ENCODE measurements at regions not wholly inside any gene's neighbourhood (a gene's known extent, or its start where the extent isn't known, plus 50 kb on each side); places are given as distances from the start of the nearest gene placed in this dataset.

DNA sequence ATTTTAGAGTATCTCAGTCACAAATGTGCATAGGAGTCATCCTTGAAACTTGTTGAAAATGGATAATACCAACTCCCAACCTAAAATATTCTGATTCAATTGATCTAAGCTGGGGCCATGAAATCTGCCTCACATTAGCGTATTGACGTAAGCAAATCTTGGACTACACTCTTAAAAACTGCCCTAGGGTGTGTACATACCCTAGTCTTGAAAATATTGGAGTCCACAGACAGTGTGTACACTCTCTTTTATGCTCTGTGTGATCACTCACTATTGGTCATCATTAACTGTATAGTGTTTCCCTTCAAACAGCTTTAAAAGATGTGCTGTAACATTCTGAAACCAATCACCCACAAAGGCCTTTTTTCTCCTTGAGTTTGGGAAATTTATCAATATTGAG, 102.9 kb upstream of the FERD3L start:
- H3K4me3 ChIP-seq (replicated peaks; ENCODE audit: low read depth, low read length), result no peak overlapping the region
- DNase-seq (ENCODE audit: extremely low read depth, low read depth), result no peak
- TF ChIP-seq, protein P1, sequence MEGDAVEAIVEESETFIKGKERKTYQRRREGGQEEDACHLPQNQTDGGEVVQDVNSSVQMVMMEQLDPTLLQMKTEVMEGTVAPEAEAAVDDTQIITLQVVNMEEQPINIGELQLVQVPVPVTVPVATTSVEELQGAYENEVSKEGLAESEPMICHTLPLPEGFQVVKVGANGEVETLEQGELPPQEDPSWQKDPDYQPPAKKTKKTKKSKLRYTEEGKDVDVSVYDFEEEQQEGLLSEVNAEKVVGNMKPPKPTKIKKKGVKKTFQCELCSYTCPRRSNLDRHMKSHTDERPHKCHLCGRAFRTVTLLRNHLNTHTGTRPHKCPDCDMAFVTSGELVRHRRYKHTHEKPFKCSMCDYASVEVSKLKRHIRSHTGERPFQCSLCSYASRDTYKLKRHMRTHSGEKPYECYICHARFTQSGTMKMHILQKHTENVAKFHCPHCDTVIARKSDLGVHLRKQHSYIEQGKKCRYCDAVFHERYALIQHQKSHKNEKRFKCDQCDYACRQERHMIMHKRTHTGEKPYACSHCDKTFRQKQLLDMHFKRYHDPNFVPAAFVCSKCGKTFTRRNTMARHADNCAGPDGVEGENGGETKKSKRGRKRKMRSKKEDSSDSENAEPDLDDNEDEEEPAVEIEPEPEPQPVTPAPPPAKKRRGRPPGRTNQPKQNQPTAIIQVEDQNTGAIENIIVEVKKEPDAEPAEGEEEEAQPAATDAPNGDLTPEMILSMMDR (IDR thresholded peaks at IDR 0.05; ENCODE audit: low read depth, low read length, missing control alignments), result no peak

DNA sequence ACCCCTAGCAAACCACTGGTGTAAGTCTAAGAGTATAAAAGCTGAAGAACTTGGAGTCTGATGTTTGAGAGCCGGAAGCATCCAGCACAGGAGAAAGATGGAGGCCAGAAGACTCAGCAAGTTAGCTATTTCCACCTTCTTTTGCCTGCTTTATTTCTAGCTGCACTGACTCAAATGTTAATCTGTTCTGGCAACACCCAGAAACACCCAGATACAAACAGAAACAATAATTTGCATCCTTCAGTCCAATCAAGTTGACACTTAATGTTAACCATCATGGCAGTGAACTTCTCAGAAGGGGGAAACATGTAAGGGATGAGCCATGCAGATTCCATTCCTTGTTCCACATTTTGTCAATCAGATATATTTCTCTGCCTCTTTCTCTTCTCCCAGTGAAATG, 101.8 kb upstream of the FERD3L start:
- TF ChIP-seq, protein P1 (IDR thresholded peaks at IDR 0.05; ENCODE audit: low read depth, low read length, missing control alignments), result no peak
- H3K4me3 ChIP-seq (replicated peaks; ENCODE audit: low read depth, low read length), result no peak overlapping the region

DNA sequence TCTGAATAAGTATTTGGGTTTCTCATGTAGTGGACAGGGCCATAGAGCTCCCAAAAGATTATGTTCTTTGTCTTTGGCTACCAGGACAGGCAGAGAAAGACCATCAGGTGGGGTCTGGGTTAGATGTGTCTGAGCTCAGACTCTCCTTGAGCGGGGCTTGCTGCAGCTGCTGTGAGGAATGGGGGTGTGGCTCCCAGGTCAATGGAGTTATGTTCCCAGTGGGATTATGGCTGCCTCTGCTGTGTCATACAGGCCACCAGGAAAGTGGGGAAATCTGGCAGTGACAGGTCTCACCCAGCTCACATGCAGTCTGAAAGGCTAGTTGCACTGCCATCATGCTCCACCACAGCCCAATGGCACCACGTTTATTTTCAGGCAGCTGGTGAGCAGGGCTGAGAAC, 97.0 kb upstream of the FERD3L start:
- no peak overlapping the region for H3K4me3 ChIP-seq (replicated peaks; ENCODE audit: low read depth, low read length)
- no peak for DNase-seq (ENCODE audit: extremely low read depth, low read depth)
- TF ChIP-seq, protein P1 (IDR thresholded peaks at IDR 0.05; ENCODE audit: low read depth, low read length, missing control alignments), result no peak

More for the DNA sequence above, 101.8 kb upstream of the FERD3L start:
- no peak for DNase-seq (ENCODE audit: extremely low read depth, low read depth)

DNA sequence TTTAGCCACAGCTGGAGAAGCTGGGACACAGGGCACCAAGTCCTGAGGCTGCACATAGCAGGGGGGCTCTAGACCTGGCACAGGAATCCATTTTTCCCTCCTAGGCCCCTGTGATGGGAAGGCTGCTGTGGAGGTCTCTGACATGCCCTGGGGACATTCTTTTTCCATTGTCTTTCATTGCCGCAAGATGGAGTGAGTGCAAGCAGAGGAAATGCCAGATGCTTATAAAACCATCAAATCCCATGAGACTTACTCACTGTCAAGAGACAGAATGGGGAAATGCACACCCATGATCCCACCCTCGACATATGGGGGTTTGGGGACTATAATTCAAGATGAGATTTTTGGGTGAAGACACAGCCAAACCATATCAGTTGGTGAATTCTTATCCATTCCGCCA, 94.7 kb upstream of the FERD3L start:
- no peak overlapping the region for H3K4me3 ChIP-seq (replicated peaks; ENCODE audit: low read depth, low read length)
- DNase-seq (ENCODE audit: extremely low read depth, low read depth), result no peak
- TF ChIP-seq, protein P1 (IDR thresholded peaks at IDR 0.05; ENCODE audit: low read depth, low read length, missing control alignments), result no peak

DNA sequence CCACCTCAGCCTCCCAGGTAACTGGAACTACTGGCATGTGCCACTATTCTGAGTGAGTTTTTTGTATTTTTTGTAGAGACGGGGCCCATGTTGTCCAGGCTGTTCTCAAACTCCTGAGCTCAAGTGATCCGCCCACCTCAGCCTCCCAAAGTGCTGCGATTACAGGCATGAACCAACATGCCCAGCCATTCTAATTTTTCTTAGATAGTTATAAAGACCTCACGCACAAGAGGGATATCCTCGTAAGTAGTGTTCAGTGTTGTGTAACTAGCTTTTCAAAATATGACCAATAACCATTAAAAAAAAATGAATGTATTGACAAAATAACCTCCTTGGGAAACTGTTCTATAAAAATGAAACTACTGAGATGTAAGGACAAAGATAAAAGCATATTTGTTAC, 90.5 kb upstream of the FERD3L start:
- TF ChIP-seq, protein P1 (IDR thresholded peaks at IDR 0.05; ENCODE audit: low read depth, low read length, missing control alignments), result no peak
- H3K4me3 ChIP-seq (replicated peaks; ENCODE audit: low read depth, low read length), result no peak overlapping the region
- DNase-seq (ENCODE audit: extremely low read depth, low read depth), result no peak

DNA sequence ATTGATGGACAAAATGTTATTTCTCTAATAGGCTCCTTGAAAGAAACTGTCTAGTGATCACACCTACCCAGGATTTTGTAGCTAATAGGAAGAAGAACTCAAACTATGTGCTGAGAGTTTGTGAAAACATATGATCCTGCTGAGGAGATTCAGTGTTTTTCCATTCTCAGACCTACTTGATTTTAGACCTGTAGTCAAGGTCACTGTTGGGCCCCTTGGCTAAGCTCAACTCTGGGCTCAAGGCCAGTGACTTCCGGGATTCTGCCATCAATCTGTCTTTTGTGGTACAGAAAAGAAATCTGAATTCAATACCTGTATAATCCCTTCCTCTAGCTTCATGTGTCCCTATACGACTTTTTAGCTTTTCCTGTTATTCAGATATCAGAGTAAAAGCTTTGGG, 79.7 kb upstream of the FERD3L start:
- TF ChIP-seq, protein P1 (IDR thresholded peaks at IDR 0.05; ENCODE audit: low read depth, low read length, missing control alignments), result no peak
- no peak overlapping the region for H3K4me3 ChIP-seq (replicated peaks; ENCODE audit: low read depth, low read length)
- DNase-seq (ENCODE audit: extremely low read depth, low read depth), result no peak

DNA sequence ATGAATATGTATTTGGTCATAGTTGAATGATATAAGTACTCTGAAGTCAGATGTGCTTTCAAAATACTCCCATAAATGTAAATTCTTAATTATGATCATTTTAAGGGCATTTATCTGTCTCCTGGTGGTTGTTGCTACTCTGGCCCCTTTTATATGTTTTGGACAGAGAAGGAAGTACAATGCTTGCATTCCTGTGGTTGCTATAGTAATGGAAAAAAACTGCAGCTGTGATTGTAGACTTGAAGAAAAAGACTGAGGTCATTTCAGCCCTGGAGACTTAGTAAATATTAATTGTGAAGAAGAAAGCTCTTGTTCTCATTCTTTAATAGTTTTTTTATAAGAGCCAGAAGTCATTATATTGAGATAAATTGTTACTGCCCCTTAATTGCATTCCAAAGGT, 70.2 kb upstream of the FERD3L start:
- H3K4me3 ChIP-seq (replicated peaks; ENCODE audit: low read depth, low read length), result no peak overlapping the region
- peak; percentile 26 for DNase-seq (ENCODE audit: extremely low read depth, low read depth)
- TF ChIP-seq, protein P1 (IDR thresholded peaks at IDR 0.05; ENCODE audit: low read depth, low read length, missing control alignments), result no peak

All from HFF-Myc (cell line).